NB4 (cell line): ENCODE measurements at regions not wholly inside any gene's neighbourhood (a gene's known extent, or its start where the extent isn't known, plus 50 kb on each side); places are given as distances from the start of the nearest gene placed in this dataset.
"Not testable (repeated sequence)": the region's sequence is repeated elsewhere in the genome, so short reads cannot be mapped to it uniquely, and the experiment has no call there.

Source experiments
- DNase-seq: peaks from one replicate; pipeline ENCODE4 v3.0.0; 2010; ENCODE audit warnings: low read depth
- H3K4me3 ChIP-seq: one replicate; pipeline ENCODE4 v1.5.1; 2011; ENCODE audit warnings: mild to moderate bottlenecking, low read depth, low read length, moderate library complexity
- CTCF ChIP-seq: IDR thresholded peaks from one replicate; pipeline ENCODE4 v1.5.1; 2012; ENCODE audit warnings: low read depth, low read length
- MAX ChIP-seq: IDR thresholded peaks from 2 replicates; pipeline ENCODE4 v1.6.1; 2011; ENCODE audit warnings: low read depth, low read length
- MYC ChIP-seq: IDR thresholded peaks from 2 replicates; pipeline ENCODE4 v1.6.1; 2011; ENCODE audit warnings: low read depth, low read length
- POLR2A ChIP-seq: IDR thresholded peaks from 2 replicates; pipeline ENCODE4 v1.6.1; 2011; ENCODE audit warnings: mild to moderate bottlenecking; ENCODE audit not compliant: insufficient read length; ENCODE audit errors: extremely low read depth

- no peak for DNase-seq
- no peak overlapping the region for H3K4me3 ChIP-seq
- TF ChIP-seq MAX (no peak), POLR2A (no peak), MYC (no peak), CTCF (no peak)
Measured at GRCh38 chr3:110886222-110886893, 185.3 kb upstream of the NECTIN3 start.

- no peak for DNase-seq
- H3K4me3 ChIP-seq = no peak overlapping the region
- no peak for TF ChIP-seq CTCF
- TF ChIP-seq POLR2A = no peak
- TF ChIP-seq MAX = no peak
- TF ChIP-seq MYC = no peak
Measured at GRCh38 chr3:110887176-110887575, 184.4 kb upstream of the NECTIN3 start.

- H3K4me3 ChIP-seq, DNase-seq: not testable (repeated sequence)
Measured at GRCh38 chr3:110888625-110889375, 182.8 kb upstream of the NECTIN3 start.

GRCh38 chr3:110889376-110889699 is 182.3 kb upstream of the NECTIN3 start:
- H3K4me3 ChIP-seq, DNase-seq: not testable (repeated sequence)

- no peak for DNase-seq
- TF ChIP-seq CTCF = no peak
- no peak for TF ChIP-seq MAX
- TF ChIP-seq MYC = no peak
- TF ChIP-seq POLR2A = no peak
- no peak overlapping the region for H3K4me3 ChIP-seq
Measured at GRCh38 chr3:110894574-110894973, 177.0 kb upstream of the NECTIN3 start.

- TF ChIP-seq MAX = no peak
- no peak for TF ChIP-seq CTCF
- TF ChIP-seq MYC = no peak
- no peak for TF ChIP-seq POLR2A
- no peak for DNase-seq
- H3K4me3 ChIP-seq = no peak overlapping the region
Measured at GRCh38 chr3:110895054-110895453, 176.6 kb upstream of the NECTIN3 start.

- TF ChIP-seq CTCF (no peak), MYC (no peak), MAX (no peak), POLR2A (no peak)
- no peak for DNase-seq
- no peak overlapping the region for H3K4me3 ChIP-seq
Measured at GRCh38 chr3:110897046-110897445, 174.6 kb upstream of the NECTIN3 start.
